ENCODE measurements at regions not wholly inside any gene's neighbourhood (a gene's known extent, or its start where the extent isn't known, plus 50 kb on each side); places are given as distances from the start of the nearest gene placed in this dataset.

- no peak for DNase-seq (ENCODE audit: low read depth in 3 of 3)
Observed at GRCh38 chr10:91036807-91037411, 116.0 kb upstream of the ANKRD1 start.

- DNase-seq (ENCODE audit: low read depth in 3 of 3): no peak
Observed at GRCh38 chr10:91038971-91039370, 118.1 kb upstream of the ANKRD1 start.

- DNase-seq (ENCODE audit: low read depth in 3 of 3): no peak
Observed at GRCh38 chr10:91040343-91040742, 119.5 kb upstream of the ANKRD1 start.

GRCh38 chr10:91042069-91042468, 121.2 kb upstream of the ANKRD1 start:
- DNase-seq (ENCODE audit: low read depth in 3 of 3): no peak

- DNase-seq (ENCODE audit: low read depth in 3 of 3): no peak
Observed at GRCh38 chr10:91043173-91043910, 122.5 kb upstream of the ANKRD1 start.

- DNase-seq (ENCODE audit: low read depth in 3 of 3): no peak
Observed at GRCh38 chr10:91046869-91047268, 126.0 kb upstream of the ANKRD1 start.

- no peak for DNase-seq (ENCODE audit: low read depth in 3 of 3)
Observed at GRCh38 chr10:91048380-91048779, 127.5 kb upstream of the ANKRD1 start.

GRCh38 chr10:91049296-91049987, 128.6 kb upstream of the ANKRD1 start:
- no peak for DNase-seq (ENCODE audit: low read depth in 3 of 3)

- DNase-seq (ENCODE audit: low read depth in 3 of 3): no peak
Observed at GRCh38 chr10:91049988-91050360, 129.1 kb upstream of the ANKRD1 start.

- no peak for DNase-seq (ENCODE audit: low read depth in 3 of 3)
Observed at GRCh38 chr10:91050371-91051034, 129.6 kb upstream of the ANKRD1 start.

- DNase-seq (ENCODE audit: low read depth in 3 of 3): no peak
Observed at GRCh38 chr10:91051829-91052228, 130.9 kb upstream of the ANKRD1 start.

- DNase-seq (ENCODE audit: low read depth in 3 of 3): no peak
Observed at GRCh38 chr10:91054325-91054724, 133.4 kb upstream of the ANKRD1 start.

- no peak for DNase-seq (ENCODE audit: low read depth in 3 of 3)
Observed at GRCh38 chr10:91061187-91061586, 140.3 kb upstream of the ANKRD1 start.

GRCh38 chr10:91061608-91062007, 140.7 kb upstream of the ANKRD1 start:
- no peak for DNase-seq (ENCODE audit: low read depth in 3 of 3)

GRCh38 chr10:91062091-91062490, 141.2 kb upstream of the ANKRD1 start:
- DNase-seq (ENCODE audit: low read depth in 3 of 3): no peak

- DNase-seq (ENCODE audit: low read depth in 3 of 3): no peak
Observed at GRCh38 chr10:91071786-91072185, 148.7 kb upstream of the PCGF5 start.

GRCh38 chr10:91073286-91073979, 147.0 kb upstream of the PCGF5 start:
- no peak for DNase-seq (ENCODE audit: low read depth in 3 of 3)

GRCh38 chr10:91076991-91077548, 143.4 kb upstream of the PCGF5 start:
- DNase-seq (ENCODE audit: low read depth in 3 of 3): no peak

GRCh38 chr10:91077549-91078071, 142.9 kb upstream of the PCGF5 start:
- no peak for DNase-seq (ENCODE audit: low read depth in 3 of 3)

- DNase-seq (ENCODE audit: low read depth in 3 of 3): no peak
Observed at GRCh38 chr10:91080776-91081175, 139.7 kb upstream of the PCGF5 start.

- DNase-seq (ENCODE audit: low read depth in 3 of 3): no peak
Observed at GRCh38 chr10:91082447-91082846, 138.0 kb upstream of the PCGF5 start.
